Suprapubic skin (tissue), 4 donors: ENCODE measurements at regions not wholly inside any gene's neighbourhood (a gene's known extent, or its start where the extent isn't known, plus 50 kb on each side); places are given as distances from the start of the nearest gene placed in this dataset.

Experiments used
- DNase-seq, 2 donors: peaks; one replicate each; pipeline ENCODE4 v3.0.0-alpha.2; 2019; ENCODE audit warnings: low spot score in 2 of 2
- H3K27ac ChIP-seq: fragments of 200-600 bp; sonication (generic); one replicate; pipeline ENCODE4 v1.5.1; 2019
- H3K27me3 ChIP-seq: fragments of 200-600 bp; sonication (generic); one replicate; pipeline ENCODE4 v1.5.1; 2019
- H3K36me3 ChIP-seq: fragments of 200-600 bp; sonication (generic); one replicate; pipeline ENCODE4 v1.5.1; 2019
- H3K4me1 ChIP-seq: fragments of 200-600 bp; sonication (generic); one replicate; pipeline ENCODE4 v1.5.1; 2019
- H3K4me3 ChIP-seq: fragments of 200-600 bp; sonication (generic); one replicate; pipeline ENCODE4 v1.5.1; 2019; ENCODE audit warnings: mild to moderate bottlenecking
- H3K9me3 ChIP-seq: fragments of 200-600 bp; sonication (generic); one replicate; pipeline ENCODE4 v1.5.1; 2019
- CTCF ChIP-seq, 2 donors: fragments of 200-600 bp in 1 of 2; fragments of 450-650 bp in 1 of 2; sonication (generic) in 1 of 2; IDR thresholded peaks; one replicate each; pipeline ENCODE4 v1.5.1; 2016 to 2019; ENCODE audit warnings: antibody characterized with exemption in 2 of 2, mild to moderate bottlenecking in 1 of 2, moderate library complexity in 1 of 2
- EP300 ChIP-seq: sonication (generic); formaldehyde crosslinking; IDR thresholded peaks from one replicate; pipeline ENCODE4 v1.6.1; 2017; ENCODE audit warnings: antibody characterized with exemption
- POLR2A ChIP-seq, 2 donors: fragments of 450-650 bp; IDR thresholded peaks; one replicate each; pipeline ENCODE4 v1.6.1; 2017; ENCODE audit warnings: antibody characterized with exemption in 2 of 2, mild to moderate bottlenecking in 2 of 2, moderate library complexity in 2 of 2
- POLR2AphosphoS5 ChIP-seq, 3 donors: sonication (generic); formaldehyde crosslinking; IDR thresholded peaks; one replicate each; pipeline ENCODE4 v1.6.1; 2017; ENCODE audit warnings: antibody characterized with exemption in 3 of 3
- WGBS: methylation state at CpG from one replicate; pipeline ENCODE4 v1.1.5; 2018; 5-methylcytosine and 5-hydroxymethylcytosine counted together

- Histone ChIP-seq H3K27me3 (peaks cover 40% of the 10 kb centered on the region), H3K27ac (no peak overlapping the region), H3K36me3 (no peaks in the 10 kb centered on the region), H3K9me3 (no peaks in the 10 kb centered on the region), H3K4me3 (no peak overlapping the region), H3K4me1 (no peaks in the 10 kb centered on the region)
- 55% methylated on average over 9 of the region's 9 CpGs for WGBS
- no peak for DNase-seq
- TF ChIP-seq POLR2AphosphoS5 (IDR thresholded peaks at IDR 0.05) (no peak), EP300 (no peak), CTCF (IDR thresholded peaks at IDR 0.05) (no peak), POLR2A (IDR thresholded peaks at IDR 0.05) (no peak)
These were observed 299.7 kb downstream of the C16orf95 start for GRCh38 chr16:87017371-87018012.

GRCh38 chr16:87025676-87026075 is 291.5 kb downstream of the C16orf95 start:
- Histone ChIP-seq H3K9me3 (no peaks in the 10 kb centered on the region), H3K27ac (no peak overlapping the region), H3K27me3 (peaks cover 19% of the 10 kb centered on the region), H3K36me3 (no peaks in the 10 kb centered on the region), H3K4me3 (no peak overlapping the region), H3K4me1 (no peaks in the 10 kb centered on the region)
- 73% methylated on average over 1 of the region's 1 CpG for WGBS
- DNase-seq, result no peak
- TF ChIP-seq CTCF (IDR thresholded peaks at IDR 0.05), result no peak
- no peak for TF ChIP-seq EP300
- TF ChIP-seq POLR2A (IDR thresholded peaks at IDR 0.05), result no peak
- TF ChIP-seq POLR2AphosphoS5 (IDR thresholded peaks at IDR 0.05), result no peak

- Histone ChIP-seq H3K9me3 (no peaks in the 10 kb centered on the region), H3K4me1 (no peaks in the 10 kb centered on the region), H3K36me3 (no peaks in the 10 kb centered on the region), H3K27me3 (peaks cover 16% of the 10 kb centered on the region), H3K27ac (no peak overlapping the region), H3K4me3 (no peak overlapping the region)
- no peak for DNase-seq
- WGBS, result 86% methylated on average over 15 of the region's 16 CpGs
- TF ChIP-seq POLR2AphosphoS5 (IDR thresholded peaks at IDR 0.05) (no peak), CTCF (IDR thresholded peaks at IDR 0.05) (no peak), EP300 (no peak), POLR2A (IDR thresholded peaks at IDR 0.05) (no peak)
These were observed 290.1 kb downstream of the C16orf95 start for GRCh38 chr16:87027056-87027616.

GRCh38 chr16:87028481-87029320 is 288.5 kb downstream of the C16orf95 start:
- Histone ChIP-seq H3K36me3 (no peaks in the 10 kb centered on the region), H3K9me3 (no peaks in the 10 kb centered on the region), H3K27ac (no peak overlapping the region), H3K27me3 (peaks cover 17% of the 10 kb centered on the region), H3K4me3 (no peak overlapping the region), H3K4me1 (no peaks in the 10 kb centered on the region)
- no peak for TF ChIP-seq CTCF (IDR thresholded peaks at IDR 0.05)
- TF ChIP-seq POLR2A (IDR thresholded peaks at IDR 0.05), result no peak
- TF ChIP-seq POLR2AphosphoS5 (IDR thresholded peaks at IDR 0.05), result no peak
- no peak for TF ChIP-seq EP300
- no peak for DNase-seq
- 85% methylated on average over 11 of the region's 14 CpGs for WGBS

GRCh38 chr16:87032554-87032953 is 284.6 kb downstream of the C16orf95 start:
- 70% methylated on average over 8 of the region's 8 CpGs for WGBS
- Histone ChIP-seq H3K27ac (no peak overlapping the region), H3K4me1 (no peaks in the 10 kb centered on the region), H3K36me3 (no peaks in the 10 kb centered on the region), H3K4me3 (no peak overlapping the region), H3K27me3 (peaks cover 21% of the 10 kb centered on the region), H3K9me3 (no peaks in the 10 kb centered on the region)
- peak in 1 of 2 donors; percentile 25 for DNase-seq
- TF ChIP-seq POLR2A (IDR thresholded peaks at IDR 0.05), result no peak
